OCI-LY1 (cell line): ENCODE measurements at regions not wholly inside any gene's neighbourhood (a gene's known extent, or its start where the extent isn't known, plus 50 kb on each side); places are given as distances from the start of the nearest gene placed in this dataset.

ENCODE experiments used
- H2AFZ ChIP-seq: fragments of 200-600 bp; sonication (generic), shearing (Covaris generic); 2 replicates; pipeline ENCODE4 v1.6.0; 2014; ENCODE audit warnings: antibody characterized with exemption, mild to moderate bottlenecking, low read length
- H3F3A ChIP-seq: fragments of 200-600 bp; sonication (generic), shearing (Covaris generic); 2 replicates; pipeline ENCODE4 v1.6.0; 2014; ENCODE audit warnings: mild to moderate bottlenecking, antibody characterized with exemption, low read length, moderate library complexity; ENCODE audit not compliant: insufficient read depth
- H3K27ac ChIP-seq: fragments of 200-600 bp; sonication (generic); 2 replicates; pipeline ENCODE4 v1.5.1; 2014; ENCODE audit warnings: low read length, mixed run types, mild to moderate bottlenecking, low read depth; ENCODE audit not compliant: poor library complexity, severe bottlenecking
- H3K27me3 ChIP-seq: fragments of 200-600 bp; sonication (generic); 2 replicates; pipeline ENCODE4 v1.6.0; 2014; ENCODE audit warnings: antibody characterized with exemption, mild to moderate bottlenecking, low read length, moderate library complexity; ENCODE audit not compliant: insufficient read depth
- H3K36me3 ChIP-seq: fragments of 200-600 bp; sonication (generic); 2 replicates; pipeline ENCODE4 v1.6.1; 2014; ENCODE audit warnings: mild to moderate bottlenecking, antibody characterized with exemption, low read length, moderate library complexity, mixed read lengths; ENCODE audit not compliant: insufficient read depth
- H3K4me1 ChIP-seq: fragments of 200-600 bp; sonication (generic); 2 replicates; pipeline ENCODE4 v1.5.1; 2014; ENCODE audit warnings: mild to moderate bottlenecking, low read length, moderate library complexity; ENCODE audit not compliant: insufficient read depth, severe bottlenecking
- H3K4me2 ChIP-seq: fragments of 200-600 bp; sonication (generic), shearing (Covaris generic); 2 replicates; pipeline ENCODE4 v1.6.1; 2014; ENCODE audit warnings: low read length
- H3K4me3 ChIP-seq: fragments of 200-600 bp; sonication (generic); 2 replicates; pipeline ENCODE4 v1.5.1; 2014; ENCODE audit warnings: low read length, low read depth, mild to moderate bottlenecking, mixed read lengths; ENCODE audit not compliant: poor library complexity, severe bottlenecking
- H3K79me2 ChIP-seq: fragments of 200-600 bp; shearing (Covaris generic); 2 replicates; pipeline ENCODE4 v1.6.1; 2016; ENCODE audit warnings: mixed run types, low read length, mixed read lengths; ENCODE audit not compliant: insufficient read depth
- H3K9ac ChIP-seq: fragments of 200-600 bp; sonication (generic), shearing (Covaris generic); 2 replicates; pipeline ENCODE4 v1.6.1; 2014; ENCODE audit warnings: mild to moderate bottlenecking, low read length, mixed read lengths
- H3K9me2 ChIP-seq: fragments of 200-600 bp; sonication (generic), shearing (Covaris generic); 2 replicates; pipeline ENCODE4 v1.6.1; 2014; ENCODE audit warnings: low read depth, mild to moderate bottlenecking, low read length, mixed read lengths
- H3K9me3 ChIP-seq: fragments of 200-600 bp; shearing (Covaris generic); 2 replicates; pipeline ENCODE4 v1.6.1; 2014; ENCODE audit warnings: low read length, mixed read lengths
- H4K20me1 ChIP-seq: fragments of 200-600 bp; sonication (generic), shearing (Covaris generic); 2 replicates; pipeline ENCODE4 v1.6.0; 2016; ENCODE audit warnings: mild to moderate bottlenecking, low read length; ENCODE audit not compliant: insufficient read depth
- EZH2 ChIP-seq: fragments of 200-600 bp; sonication (generic), shearing (Covaris generic); IDR thresholded peaks from 2 replicates; pipeline ENCODE4 v1.8.0; 2017; ENCODE audit warnings: borderline replicate concordance, mixed run types, mild to moderate bottlenecking, antibody characterized with exemption, low read length, moderate library complexity, mixed read lengths
- TF ChIP-seq, protein P1 (sequence below): fragments of 200-600 bp; sonication (generic), shearing (Covaris generic); IDR thresholded peaks from 2 replicates; pipeline ENCODE4 v1.5.1; 2017; ENCODE audit warnings: mild to moderate bottlenecking, antibody characterized with exemption, low read length, moderate library complexity, mixed read lengths

DNA sequence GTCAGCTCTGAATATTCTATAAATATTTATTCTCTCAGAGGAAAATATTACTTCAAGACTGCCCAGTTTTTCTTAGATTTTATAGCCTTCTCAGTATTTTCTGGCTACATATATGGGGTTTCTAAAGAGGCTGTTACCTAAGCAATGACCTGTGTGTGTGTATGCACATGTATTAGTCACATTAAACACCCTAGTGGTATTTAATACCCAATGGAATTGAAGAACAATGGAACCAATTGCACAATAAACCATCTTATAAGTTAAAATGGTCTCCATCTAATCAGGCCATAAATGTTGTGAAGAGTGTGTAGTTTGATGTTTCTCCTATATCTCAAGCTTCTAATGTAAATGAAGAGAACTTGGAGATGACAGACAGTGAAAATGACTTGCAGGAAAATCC, 450.0 kb downstream of the SPATA31D1 start:
- H3K4me2 ChIP-seq = no peak overlapping the region
- no peaks in the 10 kb centered on the region for H3F3A ChIP-seq
- H3K4me3 ChIP-seq = no peak overlapping the region
- H4K20me1 ChIP-seq = no peaks in the 10 kb centered on the region
- TF ChIP-seq, protein P1, sequence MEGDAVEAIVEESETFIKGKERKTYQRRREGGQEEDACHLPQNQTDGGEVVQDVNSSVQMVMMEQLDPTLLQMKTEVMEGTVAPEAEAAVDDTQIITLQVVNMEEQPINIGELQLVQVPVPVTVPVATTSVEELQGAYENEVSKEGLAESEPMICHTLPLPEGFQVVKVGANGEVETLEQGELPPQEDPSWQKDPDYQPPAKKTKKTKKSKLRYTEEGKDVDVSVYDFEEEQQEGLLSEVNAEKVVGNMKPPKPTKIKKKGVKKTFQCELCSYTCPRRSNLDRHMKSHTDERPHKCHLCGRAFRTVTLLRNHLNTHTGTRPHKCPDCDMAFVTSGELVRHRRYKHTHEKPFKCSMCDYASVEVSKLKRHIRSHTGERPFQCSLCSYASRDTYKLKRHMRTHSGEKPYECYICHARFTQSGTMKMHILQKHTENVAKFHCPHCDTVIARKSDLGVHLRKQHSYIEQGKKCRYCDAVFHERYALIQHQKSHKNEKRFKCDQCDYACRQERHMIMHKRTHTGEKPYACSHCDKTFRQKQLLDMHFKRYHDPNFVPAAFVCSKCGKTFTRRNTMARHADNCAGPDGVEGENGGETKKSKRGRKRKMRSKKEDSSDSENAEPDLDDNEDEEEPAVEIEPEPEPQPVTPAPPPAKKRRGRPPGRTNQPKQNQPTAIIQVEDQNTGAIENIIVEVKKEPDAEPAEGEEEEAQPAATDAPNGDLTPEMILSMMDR = no peak
- no peak for TF ChIP-seq EZH2
- H3K27ac ChIP-seq = no peak overlapping the region
- no peaks in the 10 kb centered on the region for H3K27me3 ChIP-seq
- no peaks in the 10 kb centered on the region for H3K79me2 ChIP-seq
- H2AFZ ChIP-seq = no peak overlapping the region
- no peaks in the 10 kb centered on the region for H3K9me2 ChIP-seq
- H3K9me3 ChIP-seq = peaks cover 6% of the 10 kb centered on the region; the same call in 1 of the 2 replicates
- no peaks in the 10 kb centered on the region for H3K4me1 ChIP-seq
- no peak overlapping the region for H3K9ac ChIP-seq
- no peaks in the 10 kb centered on the region for H3K36me3 ChIP-seq

GRCh38 chr9:82443312-82443711, 454.7 kb downstream of the SPATA31D1 start:
- Histone ChIP-seq H3K79me2 (no peaks in the 10 kb centered on the region), H3K9me3 (peaks cover 13% of the 10 kb centered on the region; the same call in 1 of the 2 replicates), H3K9ac (no peak overlapping the region), H2AFZ (no peak overlapping the region), H3K4me2 (no peak overlapping the region), H3K4me3 (no peak overlapping the region), H3K9me2 (no peaks in the 10 kb centered on the region), H3K36me3 (no peaks in the 10 kb centered on the region), H3K27me3 (no peaks in the 10 kb centered on the region), H3F3A (no peaks in the 10 kb centered on the region), H4K20me1 (no peaks in the 10 kb centered on the region), H3K27ac (no peak overlapping the region), H3K4me1 (no peaks in the 10 kb centered on the region)
- no peak for TF ChIP-seq EZH2
- TF ChIP-seq, protein P1 = no peak

DNA sequence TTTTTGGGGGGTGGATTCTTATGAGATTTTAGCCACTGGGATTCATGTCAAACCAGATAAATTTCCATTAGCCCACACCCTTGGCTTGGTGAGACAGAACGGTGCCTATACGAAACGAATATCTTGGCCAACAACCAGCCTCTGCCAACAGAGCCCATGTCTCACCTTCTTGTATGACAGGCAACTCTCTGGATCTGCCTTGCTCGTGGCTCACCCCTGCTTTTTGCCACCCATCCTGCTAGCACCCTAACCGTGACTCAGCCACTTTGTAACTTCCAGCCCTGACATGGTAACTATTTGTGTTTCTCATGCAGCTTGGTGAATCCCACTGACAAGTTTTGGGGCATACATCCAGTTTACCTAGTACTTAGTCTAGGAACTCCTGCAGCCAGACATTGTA, 457.0 kb downstream of the SPATA31D1 start:
- no peaks in the 10 kb centered on the region for H4K20me1 ChIP-seq
- H3K79me2 ChIP-seq = no peaks in the 10 kb centered on the region
- no peaks in the 10 kb centered on the region for H3K9me2 ChIP-seq
- peaks cover 13% of the 10 kb centered on the region; the same call in 1 of the 2 replicates for H3K9me3 ChIP-seq
- no peaks in the 10 kb centered on the region for H3F3A ChIP-seq
- no peaks in the 10 kb centered on the region for H3K27me3 ChIP-seq
- H3K4me3 ChIP-seq = no peak overlapping the region
- no peaks in the 10 kb centered on the region for H3K4me1 ChIP-seq
- no peak overlapping the region for H2AFZ ChIP-seq
- no peaks in the 10 kb centered on the region for H3K36me3 ChIP-seq
- H3K4me2 ChIP-seq = no peak overlapping the region
- H3K9ac ChIP-seq = no peak overlapping the region
- no peak for TF ChIP-seq EZH2
- TF ChIP-seq, protein P1 = no peak
- H3K27ac ChIP-seq = no peak overlapping the region
